GM10266 (cell line): ENCODE measurements at regions not wholly inside any gene's neighbourhood (a gene's known extent, or its start where the extent isn't known, plus 50 kb on each side); places are given as distances from the start of the nearest gene placed in this dataset.

Experiments used
- DNase-seq: peaks from one replicate; pipeline ENCODE4 v3.0.0; 2012; ENCODE audit errors: extremely low spot score
- CTCF ChIP-seq: IDR thresholded peaks from 2 replicates; pipeline ENCODE4 v1.5.1; 2012; ENCODE audit warnings: mild to moderate bottlenecking, low read depth; ENCODE audit not compliant: control insufficient read depth, insufficient read depth; ENCODE audit errors: missing control alignments

- no peak for DNase-seq
- TF ChIP-seq CTCF, result no peak
Measured at GRCh38 chr3:145951441-145951840, 209.5 kb downstream of the PLOD2 start.

- no peak for TF ChIP-seq CTCF
- DNase-seq, result no peak
Measured at GRCh38 chr3:145952536-145952935, 208.4 kb downstream of the PLOD2 start.

GRCh38 chr3:145953316-145953715, 207.7 kb downstream of the PLOD2 start:
- no peak for TF ChIP-seq CTCF
- DNase-seq, result no peak

- no peak for TF ChIP-seq CTCF
- no peak for DNase-seq
Measured at GRCh38 chr3:145959457-145960088, 201.4 kb downstream of the PLOD2 start.

- no peak for TF ChIP-seq CTCF
Measured at GRCh38 chr3:145963111-145963510, 197.9 kb downstream of the PLOD2 start.

GRCh38 chr3:145967043-145967442, 193.9 kb downstream of the PLOD2 start:
- TF ChIP-seq CTCF, result no peak
- no peak for DNase-seq

More at GRCh38 chr3:145963111-145963510, 197.9 kb downstream of the PLOD2 start:
- DNase-seq, result no peak

- no peak for DNase-seq
- TF ChIP-seq CTCF, result no peak
Measured at GRCh38 chr3:145971186-145971585, 189.8 kb downstream of the PLOD2 start.
